Skeletal muscle tissue (tissue), 3 donors: ENCODE measurements at regions not wholly inside any gene's neighbourhood (a gene's known extent, or its start where the extent isn't known, plus 50 kb on each side); places are given as distances from the start of the nearest gene placed in this dataset.

Source experiments
- H3K27ac ChIP-seq: one replicate; pipeline ENCODE4 v1.7.0; 2013; ENCODE audit warnings: mild to moderate bottlenecking, low read depth, low read length, inconsistent platforms
- H3K27me3 ChIP-seq, 3 donors: one replicate each; pipeline ENCODE4 v1.7.0; 2013; ENCODE audit warnings: low read length in 3 of 3; ENCODE audit not compliant: control insufficient read depth in 3 of 3, insufficient read depth in 3 of 3
- H3K36me3 ChIP-seq, 3 donors: one replicate each; pipeline ENCODE4 v1.7.0; 2013; ENCODE audit warnings: low read length in 3 of 3; ENCODE audit not compliant: control insufficient read depth in 3 of 3, insufficient read depth in 3 of 3
- H3K4me1 ChIP-seq, 3 donors: one replicate each; pipeline ENCODE4 v1.7.0; 2013; ENCODE audit warnings: low read length in 3 of 3, mild to moderate bottlenecking in 3 of 3; ENCODE audit not compliant: control insufficient read depth in 3 of 3, insufficient read depth in 3 of 3
- H3K4me3 ChIP-seq, 3 donors: one replicate each; pipeline ENCODE4 v1.7.0; 2013; ENCODE audit warnings: low read length in 3 of 3
- H3K9ac ChIP-seq, 3 donors: one replicate each; pipeline ENCODE4 v1.7.0; 2013; ENCODE audit warnings: low read length in 3 of 3, mild to moderate bottlenecking in 3 of 3, moderate library complexity in 2 of 3, low read depth in 1 of 3
- H3K9me3 ChIP-seq, 3 donors: one replicate each; pipeline ENCODE4 v1.7.0; 2013; ENCODE audit warnings: low read length in 3 of 3; ENCODE audit not compliant: control insufficient read depth in 3 of 3
- donor health status: Osteomylitis.

- Histone ChIP-seq H3K27me3 (no peaks in the 10 kb centered on the region), H3K4me1 (no peaks in the 10 kb centered on the region), H3K4me3 (no peak overlapping the region), H3K27ac (no peak overlapping the region), H3K36me3 (no peaks in the 10 kb centered on the region), H3K9me3 (no peaks in the 10 kb centered on the region), H3K9ac (no peak overlapping the region)
Observed at GRCh38 chr12:82027612-82028011, 268.5 kb upstream of the PPFIA2 start.

GRCh38 chr12:82025462-82025861 is 266.3 kb upstream of the PPFIA2 start:
- Histone ChIP-seq H3K27me3 (no peaks in the 10 kb centered on the region), H3K4me1 (no peaks in the 10 kb centered on the region), H3K4me3 (no peak overlapping the region), H3K27ac (no peak overlapping the region), H3K9ac (no peak overlapping the region), H3K9me3 (no peaks in the 10 kb centered on the region), H3K36me3 (no peaks in the 10 kb centered on the region)

- Histone ChIP-seq H3K36me3 (no peaks in the 10 kb centered on the region), H3K27ac (no peak overlapping the region), H3K27me3 (no peaks in the 10 kb centered on the region), H3K9me3 (no peaks in the 10 kb centered on the region), H3K4me1 (no peaks in the 10 kb centered on the region), H3K9ac (no peak overlapping the region), H3K4me3 (no peak overlapping the region)
Observed at GRCh38 chr12:82019533-82019932, 260.4 kb upstream of the PPFIA2 start.

GRCh38 chr12:82015623-82016347 is 256.6 kb upstream of the PPFIA2 start:
- Histone ChIP-seq H3K27me3 (no peaks in the 10 kb centered on the region), H3K4me3 (no peak overlapping the region), H3K9ac (no peak overlapping the region), H3K4me1 (no peaks in the 10 kb centered on the region), H3K9me3 (no peaks in the 10 kb centered on the region), H3K36me3 (no peaks in the 10 kb centered on the region), H3K27ac (no peak overlapping the region)

- Histone ChIP-seq H3K27ac (no peak overlapping the region), H3K27me3 (no peaks in the 10 kb centered on the region), H3K4me3 (no peak overlapping the region), H3K9ac (no peak overlapping the region), H3K36me3 (no peaks in the 10 kb centered on the region), H3K4me1 (no peaks in the 10 kb centered on the region), H3K9me3 (no peaks in the 10 kb centered on the region)
Observed at GRCh38 chr12:82012176-82012575, 253.0 kb upstream of the PPFIA2 start.

- H3K9me3 ChIP-seq = no peaks in the 10 kb centered on the region
- H3K9ac ChIP-seq = no peak overlapping the region
- H3K4me3 ChIP-seq = no peak overlapping the region
Observed at GRCh38 chr12:82009524-82009923, 250.4 kb upstream of the PPFIA2 start.

GRCh38 chr12:82008251-82008650 is 249.1 kb upstream of the PPFIA2 start:
- H3K4me1 ChIP-seq = no peaks in the 10 kb centered on the region
- H3K9ac ChIP-seq = no peak overlapping the region
- H3K9me3 ChIP-seq = no peaks in the 10 kb centered on the region
- no peaks in the 10 kb centered on the region for H3K27me3 ChIP-seq
- H3K27ac ChIP-seq = no peak overlapping the region
- H3K36me3 ChIP-seq = no peaks in the 10 kb centered on the region
- H3K4me3 ChIP-seq = no peak overlapping the region

More at GRCh38 chr12:82009524-82009923, 250.4 kb upstream of the PPFIA2 start:
- no peak overlapping the region for H3K27ac ChIP-seq
- no peaks in the 10 kb centered on the region for H3K36me3 ChIP-seq
- H3K27me3 ChIP-seq = no peaks in the 10 kb centered on the region
- H3K4me1 ChIP-seq = no peaks in the 10 kb centered on the region

GRCh38 chr12:81998761-81999378 is 239.7 kb upstream of the PPFIA2 start:
- Histone ChIP-seq H3K36me3 (no peaks in the 10 kb centered on the region), H3K4me3 (no peak overlapping the region), H3K9me3 (no peaks in the 10 kb centered on the region), H3K27ac (no peak overlapping the region), H3K4me1 (no peaks in the 10 kb centered on the region), H3K9ac (no peak overlapping the region), H3K27me3 (no peaks in the 10 kb centered on the region)

- no peaks in the 10 kb centered on the region for H3K36me3 ChIP-seq
- H3K9ac ChIP-seq = no peak overlapping the region
- no peaks in the 10 kb centered on the region for H3K27me3 ChIP-seq
- no peaks in the 10 kb centered on the region for H3K4me1 ChIP-seq
- H3K4me3 ChIP-seq = no peak overlapping the region
- no peaks in the 10 kb centered on the region for H3K9me3 ChIP-seq
- H3K27ac ChIP-seq = no peak overlapping the region
Observed at GRCh38 chr12:81992461-81992860, 233.3 kb upstream of the PPFIA2 start.

GRCh38 chr12:81991868-81992267 is 232.7 kb upstream of the PPFIA2 start:
- no peak overlapping the region for H3K9ac ChIP-seq
- H3K27ac ChIP-seq = no peak overlapping the region
- H3K4me3 ChIP-seq = no peak overlapping the region
- H3K36me3 ChIP-seq = no peaks in the 10 kb centered on the region
- H3K9me3 ChIP-seq = no peaks in the 10 kb centered on the region
- no peaks in the 10 kb centered on the region for H3K4me1 ChIP-seq
- no peaks in the 10 kb centered on the region for H3K27me3 ChIP-seq
